HL-60 (cell line): ENCODE measurements at regions not wholly inside any gene's neighbourhood (a gene's known extent, or its start where the extent isn't known, plus 50 kb on each side); places are given as distances from the start of the nearest gene placed in this dataset.

Experiments
- DNase-seq, 2 experiments: peaks; one replicate each; pipeline ENCODE4 v3.0.0-alpha.2; 2010 to 2020; ENCODE audit warnings: low read depth in 1 of 2, low spot score in 1 of 2
- H3K27ac ChIP-seq: fragments of 250-450 bp; sonication (Bioruptor Pico); replicated peaks from 2 replicates; pipeline ENCODE4 v1.5.1; 2020; ENCODE audit warnings: mild to moderate bottlenecking, moderate library complexity
- H3K27me3 ChIP-seq: fragments of 250-450 bp; sonication (Bioruptor Pico); 2 replicates; pipeline ENCODE4 v1.5.1; 2021; ENCODE audit warnings: mild to moderate bottlenecking, moderate library complexity; ENCODE audit not compliant: insufficient read depth, poor library complexity, severe bottlenecking
- H3K4me3 ChIP-seq: replicated peaks from 2 replicates; pipeline ENCODE4 v1.5.1; 2011; ENCODE audit warnings: mild to moderate bottlenecking, control low read depth, low read length; ENCODE audit not compliant: insufficient read depth
- CTCF ChIP-seq: IDR thresholded peaks from one replicate; pipeline ENCODE4 v1.5.1; 2011; ENCODE audit warnings: low read length, control low read depth, inconsistent platforms; ENCODE audit not compliant: insufficient read depth
- GABPA ChIP-seq: IDR thresholded peaks from 2 replicates; pipeline ENCODE4 v1.6.1; 2012; ENCODE audit warnings: low read depth
- POLR2AphosphoS5 ChIP-seq: IDR thresholded peaks from 2 replicates; pipeline ENCODE4 v1.6.1; 2012; ENCODE audit warnings: low read depth
- REST ChIP-seq: IDR thresholded peaks from 2 replicates; pipeline ENCODE4 v1.6.1; 2012; ENCODE audit warnings: low read depth; ENCODE audit not compliant: insufficient replicate concordance
- SPI1 ChIP-seq: IDR thresholded peaks from 2 replicates; pipeline ENCODE4 v1.6.1; 2012; ENCODE audit warnings: low read depth, mild to moderate bottlenecking, borderline replicate concordance

DNA sequence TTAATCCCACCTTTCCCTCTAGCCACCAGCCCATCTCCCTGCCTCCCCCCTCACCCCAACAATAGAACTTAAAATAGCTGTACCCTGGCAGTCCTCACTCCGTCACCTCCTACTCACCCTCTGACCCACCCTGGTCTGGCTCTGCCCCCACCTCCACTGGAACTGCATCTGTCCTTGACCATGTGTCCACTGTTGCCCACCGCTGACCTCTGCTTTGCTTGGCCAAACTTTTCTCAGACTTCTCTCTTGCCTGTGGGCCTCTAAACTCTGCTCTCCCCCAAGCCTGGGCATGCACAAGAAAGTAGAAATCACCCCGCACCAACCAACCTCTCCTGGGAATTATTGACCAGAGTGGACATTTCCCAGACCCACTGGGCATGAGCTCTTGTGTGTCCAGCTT is 169.8 kb downstream of the WSCD1 start:
- H3K4me3 ChIP-seq, result no peak overlapping the region
- TF ChIP-seq CTCF (no peak), SPI1 (no peak), POLR2AphosphoS5 (no peak), REST (no peak), GABPA (no peak)
- H3K27ac ChIP-seq, result no peak overlapping the region
- H3K27me3 ChIP-seq, result no peaks in the 10 kb centered on the region
- no peak for DNase-seq

DNA sequence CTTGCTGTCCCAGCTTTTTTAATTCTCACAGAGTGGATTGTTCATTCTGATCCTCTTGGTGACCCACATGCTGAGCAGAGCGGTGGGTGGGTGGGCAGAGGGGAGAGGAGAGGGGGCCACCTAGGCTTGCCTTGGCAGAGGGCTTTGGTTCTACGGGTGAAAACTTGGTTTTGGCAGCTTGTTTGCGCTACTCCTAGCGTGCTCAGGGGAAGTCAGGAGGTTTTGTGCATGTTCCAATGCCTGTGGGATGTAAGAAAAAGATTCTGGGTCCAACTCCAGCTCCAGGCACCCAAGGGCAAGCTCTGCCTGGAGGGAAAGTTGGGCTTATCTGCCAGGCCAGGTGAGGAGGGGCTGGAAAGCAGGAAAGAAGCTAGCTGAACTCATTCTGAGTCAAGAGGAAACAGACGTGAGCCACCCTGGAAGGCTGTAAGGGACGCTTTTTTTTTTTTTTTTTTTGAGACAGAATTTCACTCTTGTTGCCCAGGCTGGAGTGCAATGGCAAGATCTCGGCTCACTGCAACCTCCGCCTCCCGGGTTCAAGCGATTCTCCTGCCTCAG is 169.1 kb downstream of the WSCD1 start:
- no peaks in the 10 kb centered on the region for H3K27me3 ChIP-seq
- DNase-seq, result no peak
- H3K4me3 ChIP-seq, result no peak overlapping the region
- no peak for TF ChIP-seq SPI1
- TF ChIP-seq REST, result no peak
- TF ChIP-seq GABPA, result no peak
- no peak for TF ChIP-seq CTCF
- no peak for TF ChIP-seq POLR2AphosphoS5
- no peak overlapping the region for H3K27ac ChIP-seq

GRCh38 chr17:6233856-6234255 is 163.7 kb downstream of the WSCD1 start:
- TF ChIP-seq REST (no peak), POLR2AphosphoS5 (no peak), SPI1 (no peak), CTCF (no peak), GABPA (no peak)
- no peaks in the 10 kb centered on the region for H3K27me3 ChIP-seq
- no peak for DNase-seq
- H3K4me3 ChIP-seq, result no peak overlapping the region
- H3K27ac ChIP-seq, result no peak overlapping the region
